ENCODE measurements at regions not wholly inside any gene's neighbourhood (a gene's known extent, or its start where the extent isn't known, plus 50 kb on each side); places are given as distances from the start of the nearest gene placed in this dataset.

- DNase-seq (ENCODE audit: low read depth in 2 of 2): no peak
Measured at GRCh38 chr15:94100863-94101262, 130.5 kb upstream of the MCTP2 start.

- no peak for DNase-seq (ENCODE audit: low read depth in 2 of 2)
Measured at GRCh38 chr15:94099574-94099960, 131.8 kb upstream of the MCTP2 start.

GRCh38 chr15:94098921-94099573, 132.3 kb upstream of the MCTP2 start:
- DNase-seq (ENCODE audit: low read depth in 2 of 2): no peak

GRCh38 chr15:94097552-94097951, 133.8 kb upstream of the MCTP2 start:
- DNase-seq (ENCODE audit: low read depth in 2 of 2): no peak

- no peak for DNase-seq (ENCODE audit: low read depth in 2 of 2)
Measured at GRCh38 chr15:94094310-94094709, 137.1 kb upstream of the MCTP2 start.

DNA sequence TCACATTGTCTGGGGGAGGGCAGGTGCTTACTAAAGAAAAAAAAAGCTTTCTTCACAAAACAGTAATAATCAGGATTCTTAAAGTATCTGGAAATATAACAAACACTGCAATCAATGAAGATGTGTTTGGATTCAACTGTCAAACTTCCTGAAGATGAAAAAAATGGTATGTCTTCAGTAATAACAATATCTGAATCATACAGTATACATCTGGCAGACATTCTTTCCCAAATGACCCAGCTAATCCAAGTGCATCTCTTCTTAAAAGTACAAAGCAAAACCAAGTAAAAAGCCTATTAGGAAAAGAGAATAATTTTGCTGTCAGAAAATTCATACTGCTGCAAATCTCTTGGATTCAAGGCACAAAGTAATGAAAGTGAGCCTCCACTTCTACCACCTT, 145.0 kb upstream of the MCTP2 start:
- no peak for DNase-seq (ENCODE audit: low read depth in 2 of 2)

DNA sequence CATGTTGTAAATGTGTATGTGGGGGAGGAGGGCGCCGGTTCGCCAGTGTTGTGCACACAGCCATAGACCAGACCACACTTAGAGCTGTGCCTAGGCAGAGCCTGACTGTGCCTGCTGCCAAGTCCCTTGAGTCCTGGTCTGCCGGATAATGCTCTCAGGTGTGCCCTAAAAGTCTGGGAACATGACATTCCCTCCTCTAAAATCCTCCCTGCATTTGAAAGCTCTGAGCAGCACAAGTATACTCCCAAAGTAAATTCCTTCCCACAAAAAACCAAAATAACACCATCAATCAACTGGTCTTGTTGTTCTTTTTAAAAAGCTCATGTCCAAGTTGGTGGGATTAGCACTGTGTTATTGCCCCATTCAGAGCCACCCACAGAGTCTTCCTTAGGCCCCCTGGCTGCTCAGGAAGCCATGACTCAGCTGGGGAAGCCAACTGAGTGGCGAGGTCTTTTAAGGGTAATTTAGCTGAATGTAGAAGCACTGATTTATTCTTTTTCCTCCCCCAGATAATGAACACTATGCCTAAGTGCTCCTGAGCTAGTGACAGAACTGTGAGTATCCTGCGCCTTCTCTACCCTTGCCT, 147.8 kb upstream of the MCTP2 start:
- DNase-seq (ENCODE audit: low read depth in 2 of 2): no peak

GRCh38 chr15:94081829-94082228, 149.5 kb upstream of the MCTP2 start:
- no peak for DNase-seq (ENCODE audit: low read depth in 2 of 2)

- DNase-seq (ENCODE audit: low read depth in 2 of 2): no peak
Measured at GRCh38 chr15:94080989-94081605, 150.3 kb upstream of the MCTP2 start.

GRCh38 chr15:94080416-94080815, 150.9 kb upstream of the MCTP2 start:
- DNase-seq (ENCODE audit: low read depth in 2 of 2): no peak

DNA sequence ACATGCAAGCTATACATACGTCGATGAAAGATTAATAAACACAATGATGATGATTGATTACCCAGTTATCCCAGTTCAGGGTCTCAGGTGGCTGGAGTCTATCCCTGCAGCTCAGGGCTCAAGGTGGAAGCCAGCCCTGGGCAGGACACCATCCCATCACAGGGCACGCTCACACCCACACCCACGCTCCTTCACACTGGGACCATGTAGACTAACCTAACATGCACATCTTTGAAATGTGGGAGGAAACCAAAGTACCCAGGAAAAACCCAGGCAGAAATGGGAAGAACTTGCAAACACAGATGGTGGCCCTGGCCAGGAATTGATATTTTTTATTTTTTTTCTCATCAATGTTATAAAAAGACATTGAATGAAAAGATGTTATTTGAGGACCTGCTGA, 151.4 kb upstream of the MCTP2 start:
- no peak for DNase-seq (ENCODE audit: low read depth in 2 of 2)

GRCh38 chr15:94079459-94079858, 151.9 kb upstream of the MCTP2 start:
- no peak for DNase-seq (ENCODE audit: low read depth in 2 of 2)

DNA sequence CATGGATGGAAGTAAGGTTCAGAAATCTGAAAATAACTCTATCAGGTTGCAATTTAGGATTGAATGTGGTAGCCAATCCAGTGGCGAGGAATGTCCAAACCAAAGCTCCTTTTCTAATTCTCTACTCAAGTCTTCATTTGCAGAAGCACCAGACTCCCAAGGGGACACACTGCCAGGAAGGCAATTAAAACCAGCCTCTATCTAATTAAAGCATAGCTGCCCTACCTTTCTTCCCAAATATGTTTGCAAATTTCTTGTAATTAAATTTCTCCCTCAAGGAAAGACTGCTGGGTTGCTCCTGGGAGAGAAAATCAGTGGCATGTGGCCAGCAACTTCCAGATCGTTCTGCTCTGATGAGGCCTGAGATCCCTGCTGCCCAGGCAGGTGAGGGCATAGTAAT, 153.4 kb upstream of the MCTP2 start:
- DNase-seq (ENCODE audit: low read depth in 2 of 2): no peak

DNA sequence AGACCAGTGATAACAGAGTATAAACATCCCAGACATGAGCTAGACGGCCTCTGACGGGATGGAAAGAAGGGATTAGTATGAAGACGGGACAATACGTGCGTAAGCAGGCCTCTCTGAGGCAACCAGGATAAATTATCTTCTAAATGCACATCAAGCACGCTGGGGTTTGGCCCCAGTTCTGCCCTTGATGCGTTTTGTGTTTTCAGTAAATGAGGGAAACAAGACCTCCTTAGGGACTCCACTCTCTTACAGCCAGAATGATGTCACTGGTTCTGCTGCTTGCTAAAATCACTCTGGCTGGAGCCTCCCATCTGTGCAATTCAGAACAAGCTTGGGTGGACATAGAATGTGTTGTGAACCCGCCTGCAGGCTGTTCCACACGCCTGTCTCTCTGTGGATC, 156.0 kb upstream of the MCTP2 start:
- DNase-seq (ENCODE audit: low read depth in 2 of 2): no peak

DNA sequence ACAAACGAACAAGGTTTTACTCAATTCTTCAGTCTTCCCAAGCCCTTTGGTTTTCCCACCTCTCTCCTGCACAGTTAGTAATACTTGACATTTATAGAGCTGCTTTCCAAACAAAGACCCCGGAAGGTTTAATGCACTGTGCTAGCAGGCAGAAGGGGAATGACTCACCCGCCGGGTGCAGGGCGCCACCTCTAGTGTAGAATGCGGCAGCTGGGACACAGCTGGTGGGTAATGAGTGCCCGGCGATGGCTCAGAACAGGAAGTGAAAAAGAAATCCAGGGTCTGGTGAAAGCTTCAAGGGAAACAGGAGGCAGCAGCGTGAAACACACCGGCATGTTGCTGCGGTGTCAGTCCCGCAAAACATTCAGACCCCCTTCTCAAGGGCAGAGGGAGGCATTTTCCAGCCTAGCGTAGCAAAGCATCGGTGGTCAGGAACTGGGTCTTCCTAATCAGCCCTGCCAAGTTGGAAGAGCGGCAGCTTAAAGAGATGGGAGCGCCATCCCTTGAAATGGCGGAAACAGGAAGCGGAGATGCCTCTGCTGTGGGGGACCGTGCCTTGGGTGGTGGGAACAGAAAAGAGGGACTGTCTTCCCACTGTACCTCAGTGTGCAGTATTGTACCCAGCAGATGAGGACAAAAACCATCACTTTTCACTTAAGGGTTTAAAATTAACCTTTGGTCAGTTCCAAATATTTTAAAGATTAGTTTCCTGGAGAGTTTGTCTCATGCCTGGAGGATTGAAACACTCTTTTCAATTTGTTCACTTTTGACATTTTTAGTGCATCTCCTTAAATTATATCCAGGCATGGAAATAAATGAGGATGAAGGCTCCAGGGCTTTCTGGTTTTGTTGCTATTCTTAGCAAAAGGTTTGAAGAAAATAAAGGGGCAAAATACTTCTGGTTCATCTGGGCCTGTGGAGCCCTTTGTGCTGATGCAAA, 160.7 kb upstream of the MCTP2 start:
- no peak for DNase-seq (ENCODE audit: low read depth in 2 of 2)

GRCh38 chr15:94069844-94070243, 161.5 kb upstream of the MCTP2 start:
- no peak for DNase-seq (ENCODE audit: low read depth in 2 of 2)

- no peak for DNase-seq (ENCODE audit: low read depth in 2 of 2)
Measured at GRCh38 chr15:94066811-94067210, 164.6 kb upstream of the MCTP2 start.

- DNase-seq (ENCODE audit: low read depth in 2 of 2): no peak
Measured at GRCh38 chr15:94066046-94066445, 165.3 kb upstream of the MCTP2 start.

DNA sequence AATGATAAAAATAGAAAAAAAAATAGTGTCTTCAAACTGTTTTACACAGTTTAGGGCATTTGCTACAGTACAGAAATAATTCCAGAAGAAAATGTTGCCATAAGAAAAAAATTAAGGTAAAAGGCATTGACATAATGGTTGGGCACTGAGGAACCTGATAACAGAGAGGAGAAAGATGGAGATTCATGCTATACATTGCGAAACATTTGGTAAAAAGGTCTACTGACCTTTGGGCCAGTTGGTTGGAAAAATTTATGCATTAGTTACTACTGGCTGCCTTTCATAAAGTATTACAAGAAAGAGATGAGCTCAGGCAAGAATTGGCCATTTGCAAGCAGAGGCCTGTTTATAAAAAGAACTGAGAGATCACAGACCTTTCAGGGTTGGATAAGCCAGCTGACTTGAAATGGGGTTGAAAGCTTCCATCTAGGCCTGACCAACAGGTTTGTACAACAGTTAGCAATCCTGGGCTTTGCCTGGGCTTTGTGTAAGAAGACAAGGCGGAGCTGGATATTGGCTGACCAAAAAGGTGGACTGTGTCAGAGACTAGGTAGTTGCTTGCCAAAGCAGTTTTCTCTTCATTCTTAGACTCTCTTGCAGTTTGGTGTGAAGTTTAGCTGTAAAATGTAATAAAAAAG, 166.6 kb upstream of the MCTP2 start:
- DNase-seq (ENCODE audit: low read depth in 2 of 2): no peak

GRCh38 chr15:94061041-94061440, 170.3 kb upstream of the MCTP2 start:
- no peak for DNase-seq (ENCODE audit: low read depth in 2 of 2)

DNA sequence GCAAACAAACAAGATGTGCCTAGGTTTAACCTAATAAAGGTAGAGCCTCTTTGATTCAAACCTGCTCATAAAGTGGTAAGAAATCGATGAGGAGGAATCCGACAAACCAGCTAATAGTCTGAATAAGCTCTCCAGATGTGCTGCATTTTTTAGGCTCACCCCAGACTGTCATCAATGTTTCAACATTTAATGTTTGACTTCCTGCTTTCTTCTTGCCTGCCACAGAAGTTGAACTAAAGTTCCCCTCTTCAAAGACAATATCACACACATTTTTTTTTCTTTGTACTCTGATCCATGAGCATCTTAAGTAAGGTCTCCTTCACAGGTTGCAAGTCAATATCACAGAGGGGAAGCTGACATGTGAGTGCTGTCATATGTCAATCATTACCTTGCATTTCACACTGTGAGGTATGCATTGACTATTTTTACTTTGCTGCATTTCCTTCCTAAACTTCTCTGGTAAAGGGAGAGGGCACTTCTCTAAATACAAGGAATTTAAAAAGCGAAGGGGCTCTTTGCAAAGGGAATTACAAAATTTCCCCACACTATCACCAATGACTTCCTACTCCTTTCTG, 172.3 kb upstream of the MCTP2 start:
- no peak for DNase-seq (ENCODE audit: low read depth in 2 of 2)

DNA sequence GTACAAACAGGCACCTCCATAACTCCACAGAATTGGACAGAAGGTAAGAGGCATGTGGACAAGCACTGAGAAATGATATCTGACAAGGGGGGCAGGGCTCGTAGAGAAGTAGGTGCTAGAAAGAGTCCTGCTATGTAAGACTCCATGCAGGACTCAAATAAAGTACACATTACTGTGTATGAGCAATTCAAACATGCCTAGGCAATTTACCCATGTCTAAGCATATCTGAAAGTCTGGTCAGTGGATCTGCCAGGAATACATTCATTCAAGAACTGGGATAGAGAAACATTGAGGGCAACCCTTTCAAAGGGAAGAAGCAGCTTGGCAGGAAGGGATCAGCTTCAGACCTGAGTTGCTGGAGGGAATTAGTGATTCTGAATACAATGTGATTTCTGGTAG, 174.1 kb upstream of the MCTP2 start:
- DNase-seq (ENCODE audit: low read depth in 2 of 2): no peak

Data from stimulated activated CD4-positive, alpha-beta T cell treated with anti-CD3 and anti-CD28 coated beads, Interleukin-15, amount 100 ng/mL, for 48 hours (primary cell).